ENCODE measurements at regions not wholly inside any gene's neighbourhood (a gene's known extent, or its start where the extent isn't known, plus 50 kb on each side); places are given as distances from the start of the nearest gene placed in this dataset.

- in situ Hi-C loops (cut with MboI; ENCODE audit: low sequenced_read_pairs) = no loop called here
These were observed 323.9 kb downstream of the BCL11B start for GRCh38 chr14:98947911-98948595.

GRCh38 chr14:98949051-98949450 is 322.9 kb downstream of the BCL11B start:
- in situ Hi-C loops (cut with MboI; ENCODE audit: low sequenced_read_pairs) = no loop called here

- in situ Hi-C loops (cut with MboI; ENCODE audit: low sequenced_read_pairs) = no loop called here
These were observed 322.4 kb downstream of the BCL11B start for GRCh38 chr14:98949481-98950135.

GRCh38 chr14:98950353-98950895 is 321.6 kb downstream of the BCL11B start:
- in situ Hi-C loops (cut with MboI; ENCODE audit: low sequenced_read_pairs) = no loop called here

GRCh38 chr14:98951031-98951430 is 321.0 kb downstream of the BCL11B start:
- in situ Hi-C loops (cut with MboI; ENCODE audit: low sequenced_read_pairs) = no loop called here

- in situ Hi-C loops (cut with MboI; ENCODE audit: low sequenced_read_pairs) = no loop called here
These were observed 320.4 kb downstream of the BCL11B start for GRCh38 chr14:98951521-98952152.

GRCh38 chr14:98952593-98953350 is 319.2 kb downstream of the BCL11B start:
- in situ Hi-C loops (cut with MboI; ENCODE audit: low sequenced_read_pairs) = no loop called here

- in situ Hi-C loops (cut with MboI; ENCODE audit: low sequenced_read_pairs) = no loop called here
These were observed 318.2 kb downstream of the BCL11B start for GRCh38 chr14:98953551-98954348.

GRCh38 chr14:98954349-98955000 is 317.5 kb downstream of the BCL11B start:
- in situ Hi-C loops (cut with MboI; ENCODE audit: low sequenced_read_pairs) = no loop called here

GRCh38 chr14:98955036-98955740 is 316.8 kb downstream of the BCL11B start:
- in situ Hi-C loops (cut with MboI; ENCODE audit: low sequenced_read_pairs) = no loop called here

- in situ Hi-C loops (cut with MboI; ENCODE audit: low sequenced_read_pairs) = no loop called here
These were observed 316.3 kb downstream of the BCL11B start for GRCh38 chr14:98955741-98956070.

- in situ Hi-C loops (cut with MboI; ENCODE audit: low sequenced_read_pairs) = no loop called here
These were observed 315.8 kb downstream of the BCL11B start for GRCh38 chr14:98956181-98956580.

- in situ Hi-C loops (cut with MboI; ENCODE audit: low sequenced_read_pairs) = no loop called here
These were observed 315.3 kb downstream of the BCL11B start for GRCh38 chr14:98956661-98957060.

- in situ Hi-C loops (cut with MboI; ENCODE audit: low sequenced_read_pairs) = no loop called here
These were observed 314.6 kb downstream of the BCL11B start for GRCh38 chr14:98957211-98958047.

- in situ Hi-C loops (cut with MboI; ENCODE audit: low sequenced_read_pairs) = no loop called here
These were observed 313.9 kb downstream of the BCL11B start for GRCh38 chr14:98958048-98958631.

- in situ Hi-C loops (cut with MboI; ENCODE audit: low sequenced_read_pairs) = no loop called here
These were observed 313.4 kb downstream of the BCL11B start for GRCh38 chr14:98958632-98959031.

- in situ Hi-C loops (cut with MboI; ENCODE audit: low sequenced_read_pairs) = no loop called here
These were observed 312.6 kb downstream of the BCL11B start for GRCh38 chr14:98959410-98959809.

- in situ Hi-C loops (cut with MboI; ENCODE audit: low sequenced_read_pairs) = no loop called here
These were observed 311.9 kb downstream of the BCL11B start for GRCh38 chr14:98959958-98960616.

All from HL-60/S4 (cell line).